ENCODE measurements at regions not wholly inside any gene's neighbourhood (a gene's known extent, or its start where the extent isn't known, plus 50 kb on each side); places are given as distances from the start of the nearest gene placed in this dataset.
A peak's percentile ranks its signal among the peaks of the same experiment; 100 is the strongest.

DNA sequence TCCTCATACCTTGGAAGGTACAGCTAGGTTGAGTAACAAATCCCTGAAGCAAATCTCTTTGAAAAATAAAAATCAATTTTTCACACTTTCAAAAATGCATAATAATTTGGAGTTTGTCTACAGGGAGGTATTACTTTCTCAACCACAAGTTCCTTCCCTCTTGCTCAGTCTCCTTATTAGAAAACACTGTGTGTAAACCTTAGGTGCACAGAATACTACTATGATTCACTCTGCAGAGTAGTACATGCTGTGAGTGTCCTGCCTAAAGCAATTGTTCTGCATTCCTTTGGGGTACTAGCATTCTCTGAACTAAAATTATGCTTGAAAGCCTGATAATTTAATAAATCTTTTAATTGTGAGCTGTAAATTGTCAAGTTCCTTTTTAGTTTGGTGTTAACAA, 115.9 kb upstream of the EPHA3 start:
- no peaks in the 10 kb centered on the region for H3K4me1 ChIP-seq (ENCODE audit: insufficient read depth, low read length)
- no peaks in the 10 kb centered on the region for H3F3A ChIP-seq (ENCODE audit: low read length, unreplicated experiment)
- no peaks in the 10 kb centered on the region for H3K79me2 ChIP-seq (ENCODE audit: low read length)
- no peaks in the 10 kb centered on the region for H3K36me3 ChIP-seq (ENCODE audit: low read depth, low read length)
- no peak overlapping the region for H3K4me3 ChIP-seq (ENCODE audit: low read length)
- H2AFZ ChIP-seq (ENCODE audit: low read length), result no peak overlapping the region
- H3K4me2 ChIP-seq (ENCODE audit: low read length), result no peak overlapping the region
- DNase-seq (peak; percentile 12), ATAC-seq (no peak; the same call in 1 of the 2 replicates)
- no peaks in the 10 kb centered on the region for H3K9me2 ChIP-seq (replicated peaks; ENCODE audit: low read length)
- POLR2A ChIA-PET (ENCODE audit: unreplicated experiment), result no interaction called here
- no peak overlapping the region for H3K27ac ChIP-seq (ENCODE audit: low read length)
- no peak overlapping the region for H3K9ac ChIP-seq (ENCODE audit: low read length)
- CTCF ChIA-PET, result no interaction called here
- intact Hi-C loops (cut with micrococcal nuclease), result no loop called here
- peaks cover 13% of the 10 kb centered on the region for H3K27me3 ChIP-seq (ENCODE audit: low read length)
- TF ChIP-seq CTCF (conservative IDR thresholded peaks at IDR 0.05; ENCODE audit: low read depth, low read length) (no peak), EZH2 (IDR thresholded peaks at IDR 0.05; ENCODE audit: low read length, unreplicated experiment) (no peak), EZH2phosphoT487 (IDR thresholded peaks at IDR 0.05; ENCODE audit: borderline replicate concordance, low read length) (no peak)
- no peaks in the 10 kb centered on the region for H4K20me1 ChIP-seq (ENCODE audit: low read length)
- no TSS peak for BruUV-seq (replicated peaks)
- H3K9me3 ChIP-seq (ENCODE audit: low read length), result no peaks in the 10 kb centered on the region

GRCh38 chr3:88996691-88997090, 110.7 kb upstream of the EPHA3 start:
- Histone ChIP-seq H3K9me2 (replicated peaks; ENCODE audit: low read length) (no peaks in the 10 kb centered on the region), H3K36me3 (ENCODE audit: low read depth, low read length) (no peaks in the 10 kb centered on the region), H3F3A (ENCODE audit: low read length, unreplicated experiment) (no peaks in the 10 kb centered on the region), H3K4me2 (ENCODE audit: low read length) (no peak overlapping the region), H3K4me3 (ENCODE audit: low read length) (no peak overlapping the region), H3K9ac (ENCODE audit: low read length) (no peak overlapping the region), H3K4me1 (ENCODE audit: insufficient read depth, low read length) (no peaks in the 10 kb centered on the region), H3K27me3 (ENCODE audit: low read length) (peaks cover 29% of the 10 kb centered on the region), H4K20me1 (ENCODE audit: low read length) (no peaks in the 10 kb centered on the region), H3K79me2 (ENCODE audit: low read length) (no peaks in the 10 kb centered on the region), H3K27ac (ENCODE audit: low read length) (no peak overlapping the region), H3K9me3 (ENCODE audit: low read length) (no peaks in the 10 kb centered on the region; the same call in 1 of the 2 replicates), H2AFZ (ENCODE audit: low read length) (no peak overlapping the region)
- BruUV-seq (replicated peaks), result no TSS peak
- peak; percentile 15; the same call in 1 of the 2 replicates for ATAC-seq
- intact Hi-C loops (cut with micrococcal nuclease), result no loop called here
- POLR2A ChIA-PET (ENCODE audit: unreplicated experiment), result no interaction called here
- TF ChIP-seq CTCF (conservative IDR thresholded peaks at IDR 0.05; ENCODE audit: low read depth, low read length) (no peak), EZH2 (IDR thresholded peaks at IDR 0.05; ENCODE audit: low read length, unreplicated experiment) (no peak), EZH2phosphoT487 (IDR thresholded peaks at IDR 0.05; ENCODE audit: borderline replicate concordance, low read length) (no peak)
- CTCF ChIA-PET, result no interaction called here
- no peak for DNase-seq

GRCh38 chr3:88997260-88997659, 110.2 kb upstream of the EPHA3 start:
- Histone ChIP-seq H3K4me3 (ENCODE audit: low read length) (no peak overlapping the region), H3K9me3 (ENCODE audit: low read length) (no peaks in the 10 kb centered on the region; the same call in 1 of the 2 replicates), H3K79me2 (ENCODE audit: low read length) (no peaks in the 10 kb centered on the region), H3K4me2 (ENCODE audit: low read length) (no peak overlapping the region), H3F3A (ENCODE audit: low read length, unreplicated experiment) (no peaks in the 10 kb centered on the region), H3K9me2 (replicated peaks; ENCODE audit: low read length) (no peaks in the 10 kb centered on the region), H3K27me3 (ENCODE audit: low read length) (peaks cover 29% of the 10 kb centered on the region), H3K4me1 (ENCODE audit: insufficient read depth, low read length) (no peaks in the 10 kb centered on the region), H3K9ac (ENCODE audit: low read length) (no peak overlapping the region), H3K36me3 (ENCODE audit: low read depth, low read length) (no peaks in the 10 kb centered on the region), H3K27ac (ENCODE audit: low read length) (no peak overlapping the region), H2AFZ (ENCODE audit: low read length) (no peak overlapping the region), H4K20me1 (ENCODE audit: low read length) (no peaks in the 10 kb centered on the region)
- no peak for ATAC-seq
- ChIA-PET CTCF (no interaction called here), POLR2A (ENCODE audit: unreplicated experiment) (no interaction called here)
- no peak for DNase-seq
- intact Hi-C loops (cut with micrococcal nuclease), result no loop called here
- TF ChIP-seq EZH2phosphoT487 (IDR thresholded peaks at IDR 0.05; ENCODE audit: borderline replicate concordance, low read length) (no peak), CTCF (conservative IDR thresholded peaks at IDR 0.05; ENCODE audit: low read depth, low read length) (no peak), EZH2 (IDR thresholded peaks at IDR 0.05; ENCODE audit: low read length, unreplicated experiment) (no peak)
- no TSS peak for BruUV-seq (replicated peaks)

Data from PC-3 (cell line).